Mononuclear cell (primary cell): ENCODE measurements at regions not wholly inside any gene's neighbourhood (a gene's known extent, or its start where the extent isn't known, plus 50 kb on each side); places are given as distances from the start of the nearest gene placed in this dataset.

ENCODE experiments used
- H3K27me3 ChIP-seq: 2 replicates; pipeline ENCODE4 v1.6.0; 2011; ENCODE audit warnings: low read length, control low read depth; ENCODE audit not compliant: insufficient read depth
- H3K4me1 ChIP-seq: 2 replicates; pipeline ENCODE4 v1.5.1; 2011; ENCODE audit warnings: mild to moderate bottlenecking, low read length, control low read depth; ENCODE audit not compliant: insufficient read depth
- H3K4me3 ChIP-seq: 2 replicates; pipeline ENCODE4 v1.5.1; 2011; ENCODE audit warnings: mild to moderate bottlenecking, low read length, moderate library complexity
- H3K9me3 ChIP-seq: 2 replicates; pipeline ENCODE4 v1.5.1; 2011; ENCODE audit warnings: low read depth, mild to moderate bottlenecking, control low read depth, low read length

- H3K9me3 ChIP-seq, result no peaks in the 10 kb centered on the region
- no peak overlapping the region for H3K4me3 ChIP-seq
- no peaks in the 10 kb centered on the region for H3K27me3 ChIP-seq
Observed at GRCh38 chr16:65229191-65229662, 107.4 kb upstream of the CDH11 start.

GRCh38 chr16:65227150-65227835 lies 105.4 kb upstream of the CDH11 start:
- Histone ChIP-seq H3K9me3 (no peaks in the 10 kb centered on the region), H3K4me1 (no peaks in the 10 kb centered on the region), H3K27me3 (no peaks in the 10 kb centered on the region), H3K4me3 (no peak overlapping the region)

More at GRCh38 chr16:65229191-65229662, 107.4 kb upstream of the CDH11 start:
- no peaks in the 10 kb centered on the region for H3K4me1 ChIP-seq

- no peaks in the 10 kb centered on the region for H3K27me3 ChIP-seq
- H3K4me3 ChIP-seq, result no peak overlapping the region
- no peaks in the 10 kb centered on the region for H3K9me3 ChIP-seq
- H3K4me1 ChIP-seq, result no peaks in the 10 kb centered on the region
Observed at GRCh38 chr16:65226077-65226476, 104.2 kb upstream of the CDH11 start.

GRCh38 chr16:65225488-65225887 lies 103.6 kb upstream of the CDH11 start:
- Histone ChIP-seq H3K27me3 (no peaks in the 10 kb centered on the region), H3K9me3 (no peaks in the 10 kb centered on the region), H3K4me3 (no peak overlapping the region), H3K4me1 (no peaks in the 10 kb centered on the region)

GRCh38 chr16:65224994-65225393 lies 103.1 kb upstream of the CDH11 start:
- Histone ChIP-seq H3K4me1 (no peaks in the 10 kb centered on the region), H3K9me3 (no peaks in the 10 kb centered on the region), H3K27me3 (no peaks in the 10 kb centered on the region)

GRCh38 chr16:65224471-65224870 lies 102.6 kb upstream of the CDH11 start:
- Histone ChIP-seq H3K4me3 (no peak overlapping the region), H3K9me3 (no peaks in the 10 kb centered on the region), H3K4me1 (no peaks in the 10 kb centered on the region), H3K27me3 (no peaks in the 10 kb centered on the region)

More at GRCh38 chr16:65224994-65225393, 103.1 kb upstream of the CDH11 start:
- no peak overlapping the region for H3K4me3 ChIP-seq

GRCh38 chr16:65223335-65223734 lies 101.5 kb upstream of the CDH11 start:
- no peaks in the 10 kb centered on the region for H3K27me3 ChIP-seq
- H3K9me3 ChIP-seq, result no peaks in the 10 kb centered on the region
- H3K4me3 ChIP-seq, result no peak overlapping the region
- no peaks in the 10 kb centered on the region for H3K4me1 ChIP-seq

- Histone ChIP-seq H3K4me3 (no peak overlapping the region), H3K4me1 (no peaks in the 10 kb centered on the region)
Observed at GRCh38 chr16:65222536-65222935, 100.7 kb upstream of the CDH11 start.

GRCh38 chr16:65222049-65222448 lies 100.2 kb upstream of the CDH11 start:
- H3K27me3 ChIP-seq, result no peaks in the 10 kb centered on the region

More at GRCh38 chr16:65222536-65222935, 100.7 kb upstream of the CDH11 start:
- Histone ChIP-seq H3K27me3 (no peaks in the 10 kb centered on the region), H3K9me3 (no peaks in the 10 kb centered on the region)

GRCh38 chr16:65219786-65220185 lies 97.9 kb upstream of the CDH11 start:
- no peaks in the 10 kb centered on the region for H3K27me3 ChIP-seq
- no peaks in the 10 kb centered on the region for H3K9me3 ChIP-seq
- no peak overlapping the region for H3K4me3 ChIP-seq
- H3K4me1 ChIP-seq, result no peaks in the 10 kb centered on the region

More at GRCh38 chr16:65222049-65222448, 100.2 kb upstream of the CDH11 start:
- H3K9me3 ChIP-seq, result no peaks in the 10 kb centered on the region
- no peak overlapping the region for H3K4me3 ChIP-seq
- H3K4me1 ChIP-seq, result no peaks in the 10 kb centered on the region

GRCh38 chr16:65218348-65218747 lies 96.5 kb upstream of the CDH11 start:
- Histone ChIP-seq H3K4me1 (no peaks in the 10 kb centered on the region), H3K9me3 (no peaks in the 10 kb centered on the region), H3K27me3 (no peaks in the 10 kb centered on the region), H3K4me3 (no peak overlapping the region)

- no peaks in the 10 kb centered on the region for H3K4me1 ChIP-seq
- no peaks in the 10 kb centered on the region for H3K9me3 ChIP-seq
- no peaks in the 10 kb centered on the region for H3K27me3 ChIP-seq
- H3K4me3 ChIP-seq, result no peak overlapping the region
Observed at GRCh38 chr16:65213866-65214595, 92.2 kb upstream of the CDH11 start.

- H3K27me3 ChIP-seq, result no peaks in the 10 kb centered on the region
- H3K4me3 ChIP-seq, result no peak overlapping the region
- H3K4me1 ChIP-seq, result no peaks in the 10 kb centered on the region
- no peaks in the 10 kb centered on the region for H3K9me3 ChIP-seq
Observed at GRCh38 chr16:65212791-65213190, 90.9 kb upstream of the CDH11 start.

GRCh38 chr16:65212240-65212639 lies 90.4 kb upstream of the CDH11 start:
- Histone ChIP-seq H3K4me1 (no peaks in the 10 kb centered on the region), H3K4me3 (no peak overlapping the region), H3K27me3 (no peaks in the 10 kb centered on the region), H3K9me3 (no peaks in the 10 kb centered on the region)

- Histone ChIP-seq H3K4me1 (no peaks in the 10 kb centered on the region), H3K27me3 (no peaks in the 10 kb centered on the region), H3K4me3 (no peak overlapping the region), H3K9me3 (no peaks in the 10 kb centered on the region)
Observed at GRCh38 chr16:65202461-65202860, 80.6 kb upstream of the CDH11 start.
